Lower leg skin (tissue), 3 donors: ENCODE measurements at regions not wholly inside any gene's neighbourhood (a gene's known extent, or its start where the extent isn't known, plus 50 kb on each side); places are given as distances from the start of the nearest gene placed in this dataset.

Source experiments
- CTCF ChIP-seq, 3 donors: fragments of 450-650 bp; IDR thresholded peaks; one replicate each; pipeline ENCODE4 v1.5.1; 2016; ENCODE audit warnings: antibody characterized with exemption in 3 of 3, mild to moderate bottlenecking in 3 of 3, moderate library complexity in 2 of 3
- POLR2A ChIP-seq, 2 donors: fragments of 450-650 bp; IDR thresholded peaks; one replicate each; pipeline ENCODE4 v1.6.1; 2016 to 2017; ENCODE audit warnings: antibody characterized with exemption in 2 of 2, mild to moderate bottlenecking in 1 of 2, moderate library complexity in 1 of 2

- TF ChIP-seq CTCF (IDR thresholded peaks at IDR 0.05) (no peak), POLR2A (IDR thresholded peaks at IDR 0.05) (no peak)
Measured at GRCh38 chrX:39477762-39478120, 620.0 kb downstream of the BCOR start.
